ENCODE measurements at regions not wholly inside any gene's neighbourhood (a gene's known extent, or its start where the extent isn't known, plus 50 kb on each side); places are given as distances from the start of the nearest gene placed in this dataset.
A peak's percentile ranks its signal among the peaks of the same experiment; 100 is the strongest.
"Not testable (repeated sequence)": the region's sequence is repeated elsewhere in the genome, so short reads cannot be mapped to it uniquely, and the experiment has no call there.

DNA sequence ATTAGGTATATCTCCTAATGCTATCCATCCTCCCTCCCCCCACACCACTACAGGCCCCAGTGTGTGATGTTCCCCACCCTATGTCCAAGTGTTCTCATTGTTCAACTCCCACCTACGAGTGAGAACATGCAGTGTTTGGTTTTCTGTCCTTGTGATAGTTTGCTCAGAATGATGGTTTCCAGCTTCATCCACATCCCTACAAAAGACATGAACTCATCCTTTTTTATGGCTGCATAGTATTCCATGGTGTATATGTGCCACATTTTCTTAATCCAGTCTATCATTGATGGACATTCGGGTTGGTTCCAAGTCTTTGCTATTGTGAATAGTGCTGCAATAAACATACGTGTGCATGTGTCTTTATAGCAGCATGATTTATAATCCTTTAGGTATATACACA, 53.8 kb upstream of the HIVEP2 start:
- DNase-seq, result not testable (repeated sequence)

DNA sequence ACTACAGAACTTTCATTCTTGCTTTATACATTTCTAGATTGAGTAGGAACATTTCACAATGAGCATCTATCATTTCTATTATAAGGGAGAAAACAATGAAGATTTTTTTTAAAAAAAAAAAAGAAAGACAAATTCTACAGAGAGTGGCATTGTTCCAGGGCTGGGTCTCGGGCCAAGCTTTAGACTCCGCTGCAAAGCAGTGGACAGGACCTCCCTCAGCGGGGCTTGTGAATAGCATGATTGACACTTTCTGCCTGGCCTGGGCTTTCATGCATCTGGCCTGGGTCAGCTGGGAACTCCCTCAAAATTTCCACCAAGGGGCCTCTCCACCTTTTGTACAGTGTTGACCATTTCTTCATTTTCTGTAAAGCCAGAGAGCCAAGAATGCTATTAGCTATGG, 55.8 kb upstream of the HIVEP2 start:
- DNase-seq, result no peak

DNA sequence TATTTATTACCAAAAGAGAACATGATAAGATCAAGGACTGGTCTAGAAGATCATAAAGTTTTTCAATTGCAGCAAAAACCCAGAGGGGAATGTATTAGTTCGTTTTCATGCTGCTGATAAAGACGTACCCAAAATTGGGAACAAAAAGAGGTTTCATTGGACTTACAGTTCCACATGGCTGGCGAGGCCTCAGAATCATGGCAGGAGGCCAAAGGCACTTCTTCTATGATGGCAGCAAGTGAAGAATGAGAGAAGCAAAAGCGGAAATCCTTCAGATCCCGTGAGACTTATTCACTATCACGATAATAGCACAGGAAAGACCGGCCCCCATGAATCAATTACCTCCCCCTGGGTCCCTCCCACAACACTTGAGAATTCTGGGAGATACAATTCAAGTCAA, 57.7 kb upstream of the HIVEP2 start:
- no peak for DNase-seq

DNA sequence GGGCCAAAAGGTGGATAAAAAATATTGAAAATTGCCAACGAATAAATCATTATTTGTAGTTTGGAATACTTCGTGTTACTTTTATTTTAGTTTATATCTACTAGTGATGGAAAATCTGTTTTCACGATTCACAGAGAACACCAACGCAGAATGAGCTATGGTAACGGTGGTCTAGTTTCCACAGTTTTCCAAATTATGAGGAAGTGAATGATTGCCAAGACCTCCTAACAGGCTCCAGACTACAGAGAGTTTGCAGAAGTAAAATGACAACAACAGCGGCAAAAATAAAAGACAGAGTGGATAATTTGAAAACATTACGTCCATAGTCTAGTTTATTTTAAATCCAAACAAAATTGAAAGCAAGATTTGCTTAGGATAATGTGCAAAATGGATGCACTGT, 57.0 kb upstream of the AIG1 start:
- no peak for DNase-seq

DNA sequence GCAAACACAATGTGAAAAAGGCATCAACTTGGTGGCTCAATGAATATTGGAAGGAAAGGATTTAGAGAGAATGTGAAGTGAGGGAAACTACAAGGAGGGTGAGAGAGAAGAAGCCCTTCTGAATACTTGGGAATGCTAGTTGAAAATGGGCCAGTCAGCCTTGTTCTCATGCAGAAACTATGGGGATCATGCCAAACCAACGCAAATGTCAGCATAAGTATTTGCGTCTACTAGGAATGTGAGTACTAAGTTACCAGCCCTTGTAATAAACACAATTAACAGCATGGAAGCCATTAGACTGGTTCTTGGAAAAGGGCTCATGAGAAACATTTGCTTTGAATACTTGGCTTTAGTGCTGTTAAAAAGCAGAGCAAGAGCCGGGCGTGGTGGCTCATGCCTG, 54.9 kb upstream of the AIG1 start:
- no peak for DNase-seq

DNA sequence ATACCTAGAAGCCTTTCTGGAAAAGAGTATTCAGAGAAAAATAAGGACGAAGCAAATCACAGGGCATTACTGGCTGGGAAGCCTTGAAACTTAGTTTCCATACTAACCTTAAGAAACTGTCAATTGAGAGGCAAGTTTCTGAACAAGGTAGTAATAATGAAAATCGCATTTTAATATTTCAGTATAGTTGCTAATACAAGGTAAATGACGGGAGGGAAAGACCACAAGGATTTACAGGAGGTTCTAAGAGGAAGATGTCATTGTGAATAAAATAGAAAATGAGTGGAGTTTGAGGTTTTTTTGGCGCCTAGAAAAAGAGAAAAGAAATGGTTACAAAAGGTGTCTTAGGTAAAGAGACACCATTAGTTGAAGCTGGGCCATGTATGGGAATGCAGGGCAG, 53.9 kb upstream of the AIG1 start:
- DNase-seq, result no peak

DNA sequence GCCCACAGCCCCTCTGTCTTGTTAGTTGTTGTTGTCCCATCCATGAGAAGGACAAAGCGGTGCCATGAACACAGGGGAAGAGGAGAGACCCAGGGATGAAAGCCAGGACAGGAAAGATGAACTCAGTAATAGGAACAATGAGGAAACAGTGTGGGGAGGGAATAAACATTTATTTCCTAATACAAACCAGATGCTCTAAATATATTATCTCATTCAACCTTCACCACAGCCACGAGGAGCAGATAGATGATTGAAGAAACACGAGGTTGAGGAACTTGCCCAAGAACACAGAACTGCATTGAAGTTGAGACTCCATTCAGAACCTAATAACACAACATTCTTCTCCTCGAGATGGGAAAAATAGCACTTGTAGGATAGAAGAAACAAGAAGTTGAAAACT, 53.0 kb upstream of the AIG1 start:
- DNase-seq, result peak; percentile 33 to 61 (median 40)

DNA sequence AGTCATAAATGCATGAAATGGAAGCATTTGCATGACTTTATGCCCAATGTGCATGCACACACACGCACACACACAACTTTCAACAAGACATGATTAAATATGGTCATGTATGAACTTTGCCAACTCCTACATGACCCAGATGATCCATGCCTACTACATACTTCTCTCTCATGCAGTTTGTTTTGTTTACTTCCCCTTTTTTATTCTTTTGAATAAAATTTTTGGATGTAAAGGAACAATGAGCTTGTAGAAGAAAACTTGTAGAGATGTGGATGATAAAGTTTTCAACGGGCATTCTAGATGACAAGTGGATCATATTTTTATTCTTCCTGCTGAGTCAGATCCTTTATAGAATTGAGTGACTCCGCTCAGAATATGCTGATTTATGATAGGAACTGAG, 50.8 kb upstream of the AIG1 start:
- no peak for DNase-seq

All from suppressor macrophage treated with lipopolysaccharide for 1 hour (primary cell).